Jurkat, Clone E6-1 (cell line): ENCODE measurements at regions not wholly inside any gene's neighbourhood (a gene's known extent, or its start where the extent isn't known, plus 50 kb on each side); places are given as distances from the start of the nearest gene placed in this dataset.

Experiments
- DNase-seq: peaks from one replicate; pipeline ENCODE4 v3.0.0-alpha.2; 2011; ENCODE audit warnings: low read depth, low spot score
- H3K4me3 ChIP-seq: 2 replicates; pipeline ENCODE4 v1.5.1; 2011; ENCODE audit warnings: mild to moderate bottlenecking, low read length, control low read depth, moderate library complexity

- DNase-seq = no peak
- H3K4me3 ChIP-seq = no peak overlapping the region
Measured at GRCh38 chr11:42591841-42592240, 720.0 kb upstream of the API5 start.

- H3K4me3 ChIP-seq = no peak overlapping the region
- DNase-seq = no peak
Measured at GRCh38 chr11:42593441-42593840, 718.4 kb upstream of the API5 start.

- no peak for DNase-seq
- H3K4me3 ChIP-seq = no peak overlapping the region
Measured at GRCh38 chr11:42595876-42596275, 715.9 kb upstream of the API5 start.

GRCh38 chr11:42596576-42597145 is 715.1 kb upstream of the API5 start:
- no peak overlapping the region for H3K4me3 ChIP-seq
- DNase-seq = no peak

GRCh38 chr11:42598341-42598740 is 713.5 kb upstream of the API5 start:
- no peak for DNase-seq
- no peak overlapping the region for H3K4me3 ChIP-seq

- no peak overlapping the region for H3K4me3 ChIP-seq
Measured at GRCh38 chr11:42620796-42621195, 691.0 kb upstream of the API5 start.

GRCh38 chr11:42625757-42626665 is 685.8 kb upstream of the API5 start:
- DNase-seq = no peak
- no peak overlapping the region for H3K4me3 ChIP-seq

More at GRCh38 chr11:42620796-42621195, 691.0 kb upstream of the API5 start:
- no peak for DNase-seq

GRCh38 chr11:42631220-42631843 is 680.5 kb upstream of the API5 start:
- DNase-seq = no peak
- no peak overlapping the region for H3K4me3 ChIP-seq

- no peak for DNase-seq
- H3K4me3 ChIP-seq = no peak overlapping the region
Measured at GRCh38 chr11:42646959-42647358, 664.8 kb upstream of the API5 start.

- H3K4me3 ChIP-seq = no peak overlapping the region
- DNase-seq = no peak
Measured at GRCh38 chr11:42647993-42648392, 663.8 kb upstream of the API5 start.

GRCh38 chr11:42651621-42652020 is 660.2 kb upstream of the API5 start:
- no peak overlapping the region for H3K4me3 ChIP-seq
- DNase-seq = no peak

GRCh38 chr11:42657169-42657568 is 654.6 kb upstream of the API5 start:
- DNase-seq = no peak
- H3K4me3 ChIP-seq = no peak overlapping the region

- no peak for DNase-seq
- no peak overlapping the region for H3K4me3 ChIP-seq
Measured at GRCh38 chr11:42661942-42662341, 649.9 kb upstream of the API5 start.

- H3K4me3 ChIP-seq = no peak overlapping the region
- no peak for DNase-seq
Measured at GRCh38 chr11:42669248-42669976, 642.4 kb upstream of the API5 start.

- no peak overlapping the region for H3K4me3 ChIP-seq
- DNase-seq = no peak
Measured at GRCh38 chr11:42674436-42674835, 637.4 kb upstream of the API5 start.

- no peak overlapping the region for H3K4me3 ChIP-seq
- DNase-seq = no peak
Measured at GRCh38 chr11:42707541-42707940, 604.3 kb upstream of the API5 start.

- no peak overlapping the region for H3K4me3 ChIP-seq
- no peak for DNase-seq
Measured at GRCh38 chr11:42709216-42709615, 602.6 kb upstream of the API5 start.

- no peak overlapping the region for H3K4me3 ChIP-seq
- no peak for DNase-seq
Measured at GRCh38 chr11:42713279-42713678, 598.5 kb upstream of the API5 start.

- H3K4me3 ChIP-seq = no peak overlapping the region
- DNase-seq = no peak
Measured at GRCh38 chr11:42713753-42714152, 598.0 kb upstream of the API5 start.
